Nephron (organoid): ENCODE measurements at regions not wholly inside any gene's neighbourhood (a gene's known extent, or its start where the extent isn't known, plus 50 kb on each side); places are given as distances from the start of the nearest gene placed in this dataset.

Experiments used
- H3K27ac Mint-ChIP-seq, 3 experiments: 2 replicates each; pipeline ENCODE4 v1.8.0; 2020; ENCODE audit warnings: mixed read lengths in 3 of 3, mild to moderate bottlenecking in 2 of 3, moderate library complexity in 1 of 3
- H3K27me3 Mint-ChIP-seq: 2 replicates; pipeline ENCODE4 v1.8.0; 2021; ENCODE audit warnings: low read depth, mild to moderate bottlenecking, moderate library complexity, mixed read lengths
- H3K36me3 Mint-ChIP-seq: 2 replicates; pipeline ENCODE4 v1.8.0; 2020; ENCODE audit warnings: low read depth, mixed read lengths
- H3K4me1 Mint-ChIP-seq: 2 replicates; pipeline ENCODE4 v1.8.0; 2020; ENCODE audit warnings: mixed read lengths
- H3K4me3 Mint-ChIP-seq, 3 experiments: 2 replicates each; pipeline ENCODE4 v1.8.0; 2020; ENCODE audit warnings: mild to moderate bottlenecking in 3 of 3, mixed read lengths in 3 of 3, moderate library complexity in 2 of 3
- H3K9me3 Mint-ChIP-seq: 2 replicates; pipeline ENCODE4 v1.8.0; 2020; ENCODE audit warnings: mixed read lengths
- CTCF ChIP-seq, 3 experiments: fragments of 200-600 bp; sonication (generic); IDR thresholded peaks; one replicate each; pipeline ENCODE4 v1.5.0; 2021; ENCODE audit warnings: antibody characterized with exemption in 3 of 3; ENCODE audit not compliant: unreplicated experiment in 3 of 3

- Mint-ChIP-seq H3K27ac (no peak overlapping the region), H3K27me3 (no peaks in the 10 kb centered on the region), H3K4me1 (no peaks in the 10 kb centered on the region), H3K4me3 (no peak overlapping the region), H3K36me3 (no peaks in the 10 kb centered on the region), H3K9me3 (peaks cover 6% of the 10 kb centered on the region)
- TF ChIP-seq CTCF (IDR thresholded peaks at IDR 0.05; ENCODE audit: unreplicated experiment in 3 of 3) = no peak
These were observed 287.8 kb downstream of the MTRR start for GRCh38 chr5:8156706-8157105.

GRCh38 chr5:8157320-8157822, 288.4 kb downstream of the MTRR start:
- no peak for TF ChIP-seq CTCF (IDR thresholded peaks at IDR 0.05; ENCODE audit: unreplicated experiment in 3 of 3)
- no peaks in the 10 kb centered on the region for H3K27me3 Mint-ChIP-seq
- peaks cover 6% of the 10 kb centered on the region for H3K9me3 Mint-ChIP-seq
- no peaks in the 10 kb centered on the region for H3K36me3 Mint-ChIP-seq
- H3K4me1 Mint-ChIP-seq = no peaks in the 10 kb centered on the region
- no peak overlapping the region for H3K4me3 Mint-ChIP-seq
- no peak overlapping the region for H3K27ac Mint-ChIP-seq

DNA sequence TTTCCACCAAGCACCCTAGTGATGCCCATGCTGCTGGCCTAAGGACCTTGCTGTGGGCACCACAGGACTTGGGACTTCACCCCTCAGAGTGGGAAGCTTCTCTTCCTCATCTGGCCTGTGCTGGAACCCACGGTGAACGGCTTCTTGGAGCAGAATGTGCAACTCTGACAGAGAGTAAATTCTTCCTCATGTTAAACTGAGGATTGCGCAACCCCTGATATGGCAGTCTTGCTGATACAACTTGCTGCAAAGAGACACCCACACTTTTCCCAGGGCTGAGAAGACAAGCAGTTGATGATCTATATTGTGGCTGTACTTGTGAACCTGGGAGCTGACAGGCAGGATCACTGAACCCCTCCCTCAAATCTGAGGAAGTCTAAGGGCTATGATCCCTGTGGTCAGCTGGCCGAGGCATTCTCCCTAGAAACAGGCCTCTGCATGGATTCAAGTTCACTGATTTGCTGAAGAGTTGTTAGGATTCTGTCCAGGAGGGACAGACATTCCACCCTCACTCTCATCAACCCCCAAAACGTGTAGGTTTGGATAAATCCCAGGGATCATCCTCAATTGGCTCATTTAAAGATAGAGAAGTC, 307.2 kb downstream of the MTRR start:
- H3K4me3 Mint-ChIP-seq = no peak overlapping the region
- TF ChIP-seq CTCF (IDR thresholded peaks at IDR 0.05; ENCODE audit: unreplicated experiment in 3 of 3) = no peak
- H3K27me3 Mint-ChIP-seq = no peaks in the 10 kb centered on the region
- H3K4me1 Mint-ChIP-seq = peaks cover 4% of the 10 kb centered on the region
- no peaks in the 10 kb centered on the region for H3K36me3 Mint-ChIP-seq
- no peaks in the 10 kb centered on the region for H3K9me3 Mint-ChIP-seq
- peak overlapping the region; percentile 59 to 74 (median 70) for H3K27ac Mint-ChIP-seq

GRCh38 chr5:8184455-8185063, 315.6 kb downstream of the MTRR start:
- peak; percentile 46 to 62 (median 52) for TF ChIP-seq CTCF (IDR thresholded peaks at IDR 0.05; ENCODE audit: unreplicated experiment in 3 of 3)
- H3K4me3 Mint-ChIP-seq = no peak overlapping the region
- H3K4me1 Mint-ChIP-seq = peaks cover 4% of the 10 kb centered on the region
- H3K27me3 Mint-ChIP-seq = peaks cover 3% of the 10 kb centered on the region
- H3K36me3 Mint-ChIP-seq = no peaks in the 10 kb centered on the region
- no peaks in the 10 kb centered on the region for H3K9me3 Mint-ChIP-seq
- no peak overlapping the region for H3K27ac Mint-ChIP-seq

- no peak overlapping the region for H3K27ac Mint-ChIP-seq
- H3K4me1 Mint-ChIP-seq = peaks cover 4% of the 10 kb centered on the region
- TF ChIP-seq CTCF (IDR thresholded peaks at IDR 0.05; ENCODE audit: unreplicated experiment in 3 of 3) = no peak
- H3K4me3 Mint-ChIP-seq = no peak overlapping the region
- H3K36me3 Mint-ChIP-seq = no peaks in the 10 kb centered on the region
- peaks cover 3% of the 10 kb centered on the region for H3K27me3 Mint-ChIP-seq
- no peaks in the 10 kb centered on the region for H3K9me3 Mint-ChIP-seq
These were observed 316.9 kb downstream of the MTRR start for GRCh38 chr5:8185852-8186251.
